ENCODE measurements at regions not wholly inside any gene's neighbourhood (a gene's known extent, or its start where the extent isn't known, plus 50 kb on each side); places are given as distances from the start of the nearest gene placed in this dataset.

DNA sequence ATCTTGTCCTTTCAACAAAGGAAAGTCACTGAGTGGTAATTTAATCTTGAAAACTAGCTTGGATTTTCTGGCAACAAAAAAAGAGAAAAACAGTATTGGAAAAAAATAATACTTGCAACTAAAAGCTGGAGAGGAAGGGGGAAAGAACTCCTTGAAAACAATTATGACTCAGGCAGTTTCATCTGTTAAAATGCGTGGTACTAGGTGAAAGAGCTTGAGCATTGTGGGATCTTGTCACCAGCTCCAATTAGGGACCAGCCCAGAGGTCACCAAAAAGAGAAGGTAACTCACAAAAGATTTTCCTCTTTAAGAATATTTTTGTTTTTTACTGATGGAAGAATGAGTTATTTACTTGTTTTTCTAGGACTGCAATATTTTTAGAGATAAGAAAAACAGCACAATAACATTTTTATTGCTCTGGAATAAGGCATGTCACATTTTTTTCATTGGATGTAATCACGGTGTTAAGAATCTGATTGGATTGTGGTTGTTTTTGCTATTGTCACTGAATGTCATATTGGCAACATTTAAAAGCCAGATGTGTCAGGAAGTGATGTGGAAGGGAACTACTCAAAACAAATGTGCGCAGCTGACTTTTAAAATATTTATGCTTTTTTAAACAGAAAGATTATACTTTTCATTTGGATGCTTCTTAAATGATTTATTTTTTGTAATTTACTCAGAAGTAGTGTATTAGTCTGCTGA is 78.5 kb upstream of the ADAMTS5 start:
- Histone ChIP-seq H3K9me3 (no peaks in the 10 kb centered on the region), H3K36me3 (no peaks in the 10 kb centered on the region), H3K27ac (peak overlapping the region; percentile 41), H3K27me3 (no peaks in the 10 kb centered on the region), H3K4me1 (peaks cover 18% of the 10 kb centered on the region), H3K4me3 (no peak overlapping the region)
- intact Hi-C loops (cut with DNase I), result no loop called here
- no peak for DNase-seq (ENCODE audit: extremely low spot score in 2 of 2)
- no peak for TF ChIP-seq POLR2AphosphoS5 (IDR thresholded peaks at IDR 0.05; ENCODE audit: insufficient read depth in 1 of 2, low read depth in 1 of 2)
- TF ChIP-seq POLR2A (IDR thresholded peaks at IDR 0.05), result no peak

GRCh38 chr21:27043377-27043776 is 76.5 kb upstream of the ADAMTS5 start:
- Histone ChIP-seq H3K27ac (no peak overlapping the region), H3K4me1 (peaks cover 18% of the 10 kb centered on the region)

GRCh38 chr21:27040738-27041469 is 74.0 kb upstream of the ADAMTS5 start:
- Histone ChIP-seq H3K4me3 (no peak overlapping the region), H3K36me3 (no peaks in the 10 kb centered on the region), H3K27me3 (no peaks in the 10 kb centered on the region), H3K9me3 (no peaks in the 10 kb centered on the region), H3K27ac (no peak overlapping the region), H3K4me1 (no peaks in the 10 kb centered on the region)
- no peak for DNase-seq (ENCODE audit: extremely low spot score in 2 of 2)
- intact Hi-C loops (cut with DNase I), result no loop called here
- TF ChIP-seq CTCF (IDR thresholded peaks at IDR 0.05) (no peak), POLR2AphosphoS5 (IDR thresholded peaks at IDR 0.05; ENCODE audit: insufficient read depth in 1 of 2, low read depth in 1 of 2) (no peak), POLR2A (IDR thresholded peaks at IDR 0.05) (no peak)

More at GRCh38 chr21:27043377-27043776, 76.5 kb upstream of the ADAMTS5 start:
- TF ChIP-seq CTCF (IDR thresholded peaks at IDR 0.05) (no peak), POLR2AphosphoS5 (IDR thresholded peaks at IDR 0.05; ENCODE audit: insufficient read depth in 1 of 2, low read depth in 1 of 2) (no peak)
- no peaks in the 10 kb centered on the region for H3K27me3 ChIP-seq
- intact Hi-C loops (cut with DNase I), result no loop called here
- DNase-seq (ENCODE audit: extremely low spot score in 2 of 2), result no peak
- no peak overlapping the region for H3K4me3 ChIP-seq
- no peaks in the 10 kb centered on the region for H3K36me3 ChIP-seq
- no peaks in the 10 kb centered on the region for H3K9me3 ChIP-seq

- Histone ChIP-seq H3K4me1 (no peaks in the 10 kb centered on the region), H3K27ac (no peak overlapping the region), H3K27me3 (no peaks in the 10 kb centered on the region), H3K36me3 (no peaks in the 10 kb centered on the region), H3K4me3 (no peak overlapping the region), H3K9me3 (no peaks in the 10 kb centered on the region)
- TF ChIP-seq CTCF (IDR thresholded peaks at IDR 0.05) (no peak), POLR2AphosphoS5 (IDR thresholded peaks at IDR 0.05; ENCODE audit: insufficient read depth in 1 of 2, low read depth in 1 of 2) (no peak), POLR2A (IDR thresholded peaks at IDR 0.05) (no peak)
- intact Hi-C loops (cut with DNase I), result loop anchor here (10.0 kb wide), 1 partner anchor 598 kb away; no protein-coding TSS in a partner anchor
- DNase-seq (ENCODE audit: extremely low spot score in 2 of 2), result no peak
Observed at GRCh38 chr21:27036736-27037301, 69.9 kb upstream of the ADAMTS5 start.

- H3K36me3 ChIP-seq, result no peaks in the 10 kb centered on the region
- H3K27ac ChIP-seq, result no peak overlapping the region
- H3K4me3 ChIP-seq, result no peak overlapping the region
- no peaks in the 10 kb centered on the region for H3K9me3 ChIP-seq
- H3K27me3 ChIP-seq, result no peaks in the 10 kb centered on the region
- intact Hi-C loops (cut with DNase I), result loop anchor here (10.0 kb wide), 1 partner anchor 599 kb away; no protein-coding TSS in a partner anchor
- no peaks in the 10 kb centered on the region for H3K4me1 ChIP-seq
- DNase-seq (ENCODE audit: extremely low spot score in 2 of 2), result no peak
- TF ChIP-seq POLR2AphosphoS5 (IDR thresholded peaks at IDR 0.05; ENCODE audit: insufficient read depth in 1 of 2, low read depth in 1 of 2) (no peak), CTCF (IDR thresholded peaks at IDR 0.05) (no peak)
Observed at GRCh38 chr21:27035791-27036190, 68.9 kb upstream of the ADAMTS5 start.

Data from vagina (tissue), 2 donors.